GM23338 (cell line): ENCODE measurements at regions not wholly inside any gene's neighbourhood (a gene's known extent, or its start where the extent isn't known, plus 50 kb on each side); places are given as distances from the start of the nearest gene placed in this dataset.

ENCODE experiments used
- ATAC-seq: fragments of 200-7000 bp; cut with Tn5 transposase; 3 replicates; pipeline ENCODE4 v1.9.1; 2020
- DNase-seq: peaks from one replicate; pipeline ENCODE4 v3.0.0-alpha.2; 2015; ENCODE audit warnings: low spot score
- H2AFZ ChIP-seq: fragments of 200-600 bp; sonication (generic); 2 replicates; pipeline ENCODE4 v1.8.0; 2016; ENCODE audit warnings: antibody characterized with exemption, mild to moderate bottlenecking, moderate library complexity
- H3F3A ChIP-seq: fragments of 200-600 bp; sonication (generic); replicated peaks from 2 replicates; pipeline ENCODE4 v1.8.0; 2017; ENCODE audit warnings: antibody characterized with exemption, mixed run types, low read depth
- H3K27ac ChIP-seq: fragments of 200-600 bp; sonication (generic); 2 replicates; pipeline ENCODE4 v1.6.1; 2016; ENCODE audit warnings: low read depth
- H3K27me3 ChIP-seq: fragments of 200-600 bp; sonication (generic); 2 replicates; pipeline ENCODE4 v1.8.0; 2016; ENCODE audit warnings: mild to moderate bottlenecking, mixed run types, moderate library complexity; ENCODE audit not compliant: insufficient read depth
- H3K36me3 ChIP-seq: fragments of 200-600 bp; sonication (generic); 2 replicates; pipeline ENCODE4 v1.8.0; 2016; ENCODE audit warnings: mild to moderate bottlenecking; ENCODE audit not compliant: insufficient read depth
- H3K4me1 ChIP-seq: fragments of 200-600 bp; sonication (generic); 2 replicates; pipeline ENCODE4 v1.8.0; 2016; ENCODE audit warnings: mild to moderate bottlenecking, moderate library complexity; ENCODE audit not compliant: insufficient read depth
- H3K4me2 ChIP-seq: fragments of 200-600 bp; sonication (generic); 2 replicates; pipeline ENCODE4 v1.7.1; 2017; ENCODE audit warnings: mixed run types
- H3K4me3 ChIP-seq: fragments of 200-600 bp; sonication (generic); 2 replicates; pipeline ENCODE4 v1.6.1; 2016; ENCODE audit warnings: mixed run types
- H3K79me2 ChIP-seq: fragments of 200-600 bp; sonication (generic); replicated peaks from 2 replicates; pipeline ENCODE4 v1.8.0; 2017; ENCODE audit warnings: mild to moderate bottlenecking; ENCODE audit not compliant: insufficient read depth
- H3K9me2 ChIP-seq: fragments of 200-600 bp; sonication (generic); 2 replicates; pipeline ENCODE4 v1.8.0; 2017; ENCODE audit not compliant: insufficient read depth
- H4K20me1 ChIP-seq: fragments of 200-600 bp; sonication (generic); replicated peaks from 2 replicates; pipeline ENCODE4 v1.8.0; 2017; ENCODE audit warnings: mild to moderate bottlenecking; ENCODE audit not compliant: insufficient read depth
- H3K27ac Mint-ChIP-seq: 2 replicates; pipeline ENCODE4 v1.8.0; 2020; ENCODE audit warnings: inconsistent platforms, mild to moderate bottlenecking, moderate library complexity, mixed read lengths
- H3K27me3 Mint-ChIP-seq: 3 replicates; pipeline ENCODE4 v1.8.0; 2022; ENCODE audit warnings: low read depth, mild to moderate bottlenecking, moderate library complexity, mixed read lengths, inconsistent platforms; ENCODE audit not compliant: insufficient read depth, poor library complexity
- H3K36me3 Mint-ChIP-seq: 3 replicates; pipeline ENCODE4 v1.8.0; 2021; ENCODE audit warnings: low read depth, mild to moderate bottlenecking, inconsistent platforms, moderate library complexity, mixed read lengths
- H3K4me1 Mint-ChIP-seq: 3 replicates; pipeline ENCODE4 v1.8.0; 2020; ENCODE audit warnings: mild to moderate bottlenecking, inconsistent platforms, mixed read lengths
- H3K4me3 Mint-ChIP-seq: 3 replicates; pipeline ENCODE4 v1.8.0; 2021; ENCODE audit warnings: moderate library complexity, mild to moderate bottlenecking, inconsistent platforms, mixed read lengths
- H3K9me3 Mint-ChIP-seq: 3 replicates; pipeline ENCODE4 v1.8.0; 2020; ENCODE audit warnings: moderate library complexity, mild to moderate bottlenecking, inconsistent platforms, mixed read lengths
- CREB1 ChIP-seq: fragments of 250-450 bp; sonication (Bioruptor Pico); IDR thresholded peaks from 2 replicates; pipeline ENCODE4 v1.5.0; 2020; ENCODE audit warnings: low read depth, mild to moderate bottlenecking, moderate library complexity
- CTCF ChIP-seq, 2 experiments: fragments of 200-600 bp in 1 of 2; sonication (generic) in 1 of 2; conservative IDR thresholded peaks; 2 replicates each; pipeline versions ENCODE4 v1.5.1 to v1.6.1; 2016 to 2017; ENCODE audit warnings: antibody characterized with exemption in 2 of 2, low read depth in 2 of 2, mild to moderate bottlenecking in 2 of 2, moderate library complexity in 1 of 2
- ETS1 ChIP-seq: IDR thresholded peaks from 2 replicates; pipeline ENCODE4 v1.6.1; 2016; ENCODE audit warnings: antibody characterized with exemption
- EZH2 ChIP-seq: fragments of 200-600 bp; sonication (generic); IDR thresholded peaks from one replicate; pipeline ENCODE4 v1.8.0; 2017; ENCODE audit warnings: antibody characterized with exemption, mild to moderate bottlenecking, low read depth; ENCODE audit not compliant: unreplicated experiment
- EZH2phosphoT487 ChIP-seq: fragments of 200-600 bp; sonication (generic); IDR thresholded peaks from one replicate; pipeline ENCODE4 v1.8.1; 2018; ENCODE audit warnings: antibody characterized with exemption; ENCODE audit not compliant: unreplicated experiment
- JUNB ChIP-seq: IDR thresholded peaks from one replicate; pipeline ENCODE4 v1.6.1; 2016; ENCODE audit warnings: antibody characterized with exemption; ENCODE audit not compliant: unreplicated experiment
- NANOG ChIP-seq: IDR thresholded peaks from 2 replicates; pipeline ENCODE4 v1.6.1; 2016; ENCODE audit warnings: antibody characterized with exemption, borderline replicate concordance
- POLR2AphosphoS5 ChIP-seq: IDR thresholded peaks from 2 replicates; pipeline ENCODE4 v1.6.1; 2016; ENCODE audit warnings: antibody characterized with exemption, low read depth
- REST ChIP-seq: IDR thresholded peaks from one replicate; pipeline ENCODE4 v1.6.1; 2018; ENCODE audit warnings: antibody characterized with exemption; ENCODE audit not compliant: unreplicated experiment
- STAT1 ChIP-seq: IDR thresholded peaks from one replicate; pipeline ENCODE4 v1.6.1; 2016; ENCODE audit warnings: antibody characterized with exemption; ENCODE audit not compliant: unreplicated experiment
- ZNF114 ChIP-seq: fragments of 250-450 bp; sonication (Bioruptor Pico); IDR thresholded peaks from 2 replicates; pipeline ENCODE4 v1.5.0; 2020; ENCODE audit warnings: mild to moderate bottlenecking, moderate library complexity
- ZNF331 ChIP-seq: fragments of 250-450 bp; sonication (Bioruptor Pico); IDR thresholded peaks from 2 replicates; pipeline ENCODE4 v1.5.0; 2020; ENCODE audit warnings: low read depth, mild to moderate bottlenecking, moderate library complexity
- ZNF462 ChIP-seq: fragments of 250-450 bp; sonication (Bioruptor Pico); IDR thresholded peaks from 2 replicates; pipeline ENCODE4 v1.5.0; 2020; ENCODE audit warnings: mild to moderate bottlenecking, moderate library complexity

GRCh38 chr18:68467329-68467728 is 247.6 kb downstream of the TMX3 start:
- no peak for DNase-seq
- Mint-ChIP-seq H3K4me1 (peaks cover 5% of the 10 kb centered on the region; the same call in 2 of the 3 replicates), H3K4me3 (no peak overlapping the region), H3K27me3 (no peaks in the 10 kb centered on the region), H3K36me3 (no peaks in the 10 kb centered on the region), H3K9me3 (no peaks in the 10 kb centered on the region), H3K27ac (no peak overlapping the region)
- H3K4me2 ChIP-seq, result no peak overlapping the region
- H3F3A ChIP-seq, result no peaks in the 10 kb centered on the region
- no peak for TF ChIP-seq NANOG
- no peak for TF ChIP-seq STAT1
- TF ChIP-seq EZH2phosphoT487, result no peak
- TF ChIP-seq ZNF114, result no peak
- TF ChIP-seq JUNB, result no peak
- no peak for TF ChIP-seq POLR2AphosphoS5
- no peak for TF ChIP-seq CTCF (conservative IDR thresholded peaks at IDR 0.05; ENCODE audit: low read depth in 2 of 2)
- TF ChIP-seq ZNF331 (CRISPR knock-in tag), result no peak
- no peak for TF ChIP-seq ZNF462 (CRISPR knock-in tag)
- TF ChIP-seq ETS1, result no peak
- TF ChIP-seq CREB1 (CRISPR knock-in tag), result no peak
- no peak for TF ChIP-seq REST
- no peak for TF ChIP-seq EZH2
- no peak overlapping the region for H3K27ac ChIP-seq
- no peak for ATAC-seq
- no peaks in the 10 kb centered on the region for H3K4me1 ChIP-seq
- no peak overlapping the region for H2AFZ ChIP-seq
- H3K4me3 ChIP-seq, result no peak overlapping the region
- H3K27me3 ChIP-seq, result no peaks in the 10 kb centered on the region
- no peaks in the 10 kb centered on the region for H4K20me1 ChIP-seq
- no peaks in the 10 kb centered on the region for H3K9me2 ChIP-seq
- no peaks in the 10 kb centered on the region for H3K79me2 ChIP-seq
- H3K36me3 ChIP-seq, result no peaks in the 10 kb centered on the region
